IPS DF 19.7 (cell line): ENCODE measurements at regions not wholly inside any gene's neighbourhood (a gene's known extent, or its start where the extent isn't known, plus 50 kb on each side); places are given as distances from the start of the nearest gene placed in this dataset.
A peak's percentile ranks its signal among the peaks of the same experiment; 100 is the strongest.
"Not testable (repeated sequence)": the region's sequence is repeated elsewhere in the genome, so short reads cannot be mapped to it uniquely, and the experiment has no call there.

ENCODE experiments used
- DNase-seq: peaks from one replicate; pipeline ENCODE4 v3.0.0-alpha.2; 2013; ENCODE audit warnings: low read depth, low spot score

DNA sequence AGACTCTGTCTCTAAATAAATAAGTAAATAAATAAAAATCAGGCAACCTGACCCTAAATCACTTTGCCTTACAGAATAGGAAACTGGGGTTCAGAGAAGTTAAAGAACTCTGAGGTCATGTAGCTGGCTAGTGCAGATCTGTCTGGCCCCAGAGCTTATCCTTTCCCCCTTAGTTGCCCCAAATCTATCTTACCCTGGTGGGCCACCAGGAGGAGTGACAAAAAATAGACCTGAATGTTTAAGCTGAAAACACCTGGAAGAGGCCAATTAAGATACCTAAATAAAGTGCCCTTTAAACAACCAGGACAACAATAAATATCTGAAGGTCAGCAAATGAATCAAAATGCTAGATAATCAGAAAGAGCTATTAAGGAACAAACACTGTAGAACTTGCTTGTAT, 59.7 kb downstream of the TEX35 start:
- DNase-seq = no peak

DNA sequence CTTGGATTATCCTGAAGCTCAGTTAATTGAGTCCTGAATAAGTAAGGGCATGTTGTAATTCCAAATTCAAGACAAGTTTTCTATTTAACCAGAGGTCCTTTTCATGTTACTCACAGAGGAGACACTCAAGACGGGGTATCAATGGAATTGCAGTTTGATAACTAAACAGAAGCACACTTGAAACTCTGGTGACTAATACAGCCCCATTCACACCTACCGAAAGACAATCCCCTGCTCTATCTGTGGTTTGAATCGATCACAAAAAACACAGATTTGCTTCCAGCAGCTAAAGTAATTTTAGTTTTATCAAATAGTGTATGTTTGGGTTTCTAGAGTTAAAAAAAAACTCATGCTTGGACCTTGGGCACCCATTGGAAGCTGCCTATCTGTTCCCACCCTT, 60.4 kb downstream of the TEX35 start:
- DNase-seq = no peak

DNA sequence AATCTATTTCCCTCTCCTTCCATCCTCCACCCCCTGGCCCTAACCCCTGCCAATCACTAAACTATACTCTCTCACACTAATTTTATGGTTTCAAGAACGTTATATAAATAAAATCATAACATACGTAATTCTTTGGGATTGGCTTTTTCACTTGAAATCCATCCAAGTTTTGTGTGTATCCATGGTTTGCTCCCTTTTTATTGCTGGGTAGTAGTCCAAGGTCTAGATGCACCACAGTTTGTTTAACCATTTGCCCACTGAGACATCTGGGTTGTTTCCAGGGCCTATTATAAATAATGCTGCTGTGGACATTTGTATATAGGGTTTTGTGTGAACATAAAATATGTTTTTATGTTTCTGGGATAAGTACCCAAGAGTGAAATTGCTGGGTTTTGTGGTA, 61.4 kb downstream of the TEX35 start:
- no peak for DNase-seq

DNA sequence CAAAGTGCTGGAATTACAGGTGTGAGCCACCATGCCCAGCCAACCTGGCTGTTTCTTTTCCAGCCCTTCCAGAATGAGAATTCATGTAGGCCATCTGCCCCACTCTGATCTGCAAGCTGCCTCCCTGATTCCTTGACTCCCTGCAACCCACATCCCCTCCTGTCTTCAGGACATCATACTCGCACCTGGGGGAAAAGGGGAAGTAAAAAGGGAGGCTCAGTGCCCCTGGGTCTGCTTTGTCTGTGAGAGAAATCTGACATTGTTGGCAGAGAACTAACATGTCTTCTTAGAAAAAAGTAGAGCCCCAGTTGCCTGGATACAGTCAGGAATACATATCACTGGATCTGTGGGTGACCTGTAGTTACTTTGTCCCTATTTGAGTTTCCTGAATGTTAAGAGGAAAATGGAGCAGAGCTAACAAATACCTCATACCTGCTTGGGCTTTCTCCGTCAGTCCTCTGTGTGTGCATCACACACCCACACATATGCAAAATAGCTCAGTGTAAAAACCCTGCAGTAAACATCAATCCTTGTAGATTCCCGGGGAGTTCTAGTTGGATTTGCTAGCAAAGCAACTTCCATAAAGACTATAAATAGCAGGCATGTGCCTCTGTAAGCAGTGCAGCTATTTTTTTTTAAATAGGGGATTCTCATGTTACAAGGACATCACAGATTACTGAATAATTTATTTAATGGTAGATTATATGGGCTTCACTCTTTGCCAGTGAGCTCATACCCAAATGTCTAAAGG, 62.9 kb downstream of the TEX35 start:
- no peak for DNase-seq

DNA sequence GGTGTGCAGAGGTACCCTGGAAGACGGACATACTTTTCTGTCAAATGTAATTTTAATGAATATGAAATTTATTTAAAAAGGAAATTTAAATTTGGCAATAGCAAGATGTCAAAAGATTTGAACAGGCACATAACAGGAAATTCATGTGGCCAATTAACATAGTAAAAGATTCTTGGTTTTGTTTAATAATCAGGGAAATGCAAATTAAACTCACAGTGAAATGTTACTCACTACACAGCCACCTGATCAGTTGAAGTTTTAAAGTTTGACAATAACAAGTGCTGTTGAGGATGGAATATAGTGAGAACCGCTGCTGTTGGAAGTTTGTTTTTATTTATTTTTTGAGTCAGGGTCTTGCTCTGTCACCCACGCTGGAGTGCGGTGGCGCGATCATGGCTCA, 63.9 kb downstream of the TEX35 start:
- DNase-seq = no peak

DNA sequence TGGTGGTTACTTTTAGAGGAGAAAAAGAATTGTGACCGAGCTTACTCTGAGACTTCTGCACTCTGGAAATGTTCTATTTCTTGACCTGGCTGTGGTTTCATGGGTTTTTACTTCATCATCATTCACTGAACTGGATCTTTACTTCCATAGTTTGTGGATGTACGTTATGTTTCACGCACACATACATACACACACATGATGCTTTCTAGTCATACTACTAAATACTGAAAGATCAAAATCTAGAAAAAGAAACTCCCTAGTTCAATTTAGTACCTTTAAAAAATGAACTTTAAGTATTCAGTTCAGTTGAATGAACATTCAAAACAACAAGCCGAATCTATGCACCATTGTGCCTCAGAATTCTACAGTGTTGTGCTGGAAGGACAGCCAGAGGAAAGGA, 65.0 kb downstream of the TEX35 start:
- DNase-seq = no peak

DNA sequence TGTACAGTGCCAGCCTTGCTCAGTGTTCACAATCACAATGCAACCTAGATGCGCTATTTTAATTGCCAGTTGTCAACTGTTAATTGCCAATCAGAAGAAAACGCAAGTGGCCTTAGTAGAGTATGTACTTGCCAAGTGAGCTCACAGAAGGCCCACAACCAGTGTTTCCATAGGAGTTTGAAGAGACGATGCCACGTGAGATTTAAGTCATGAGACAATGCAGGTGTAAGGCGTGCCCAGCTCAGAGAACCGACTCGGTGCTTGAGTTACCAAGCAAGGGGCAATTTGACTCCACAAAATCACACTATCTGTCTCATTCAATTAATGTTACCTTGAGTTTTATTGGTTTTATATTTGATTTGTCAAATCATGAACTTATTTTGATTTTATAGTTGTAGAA, 65.6 kb downstream of the TEX35 start:
- no peak for DNase-seq

DNA sequence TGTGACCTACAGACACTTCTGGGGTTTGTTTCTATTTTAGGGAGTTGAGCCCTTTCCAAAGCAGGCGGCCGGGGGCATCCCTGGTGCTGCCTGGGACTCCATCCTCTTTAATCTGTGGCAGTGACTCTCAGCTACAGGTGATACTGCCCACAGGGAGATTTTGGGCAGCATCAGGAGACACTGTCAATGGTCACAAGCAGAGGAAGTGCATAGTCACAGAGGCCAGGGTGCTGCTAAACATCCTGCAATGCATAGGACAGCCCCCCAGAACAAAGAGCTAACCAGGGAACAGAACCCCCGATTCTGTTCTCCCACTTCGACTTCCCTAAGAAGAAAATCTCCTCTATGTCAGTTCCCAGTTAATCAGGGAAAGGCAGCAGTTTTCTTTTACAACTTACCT, 66.2 kb downstream of the TEX35 start:
- DNase-seq = no peak

DNA sequence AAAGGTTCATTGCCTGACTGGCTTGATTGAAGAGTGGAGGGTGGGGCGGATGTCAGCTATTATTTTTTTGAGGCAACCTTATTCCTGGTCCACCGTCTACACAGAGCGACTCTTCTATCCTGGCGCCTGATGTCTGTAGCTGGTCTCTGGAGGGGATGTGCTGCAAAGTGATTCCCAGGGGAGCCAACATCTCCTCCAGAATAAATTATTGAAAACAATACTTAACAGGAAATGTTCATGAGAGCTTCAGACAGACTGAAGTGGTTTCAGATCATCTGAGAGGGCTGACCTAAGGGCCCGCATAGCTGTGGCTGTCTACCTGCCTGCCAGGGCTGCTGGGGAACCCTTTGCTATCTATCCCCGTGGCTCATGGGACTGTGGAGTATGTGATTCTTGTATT, 66.7 kb downstream of the TEX35 start:
- no peak for DNase-seq

DNA sequence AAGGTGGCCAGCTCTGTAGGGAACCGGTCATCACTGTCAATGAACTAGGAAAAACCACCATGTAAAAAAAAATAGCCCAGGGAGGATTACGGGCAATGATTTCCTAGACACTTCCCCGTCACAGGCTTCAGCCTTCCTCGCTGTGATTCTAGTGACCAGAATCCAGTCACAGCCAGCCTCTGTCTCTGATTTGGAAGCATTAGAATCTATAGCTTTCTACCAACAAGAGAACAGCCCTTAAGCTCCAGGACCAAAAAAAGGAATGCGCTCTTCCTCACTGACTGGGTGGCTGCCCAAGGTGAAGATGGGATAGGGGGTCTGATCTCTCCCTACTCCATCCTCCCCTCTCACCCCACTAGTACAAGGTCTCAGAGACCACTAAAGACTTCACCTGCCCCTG, 67.2 kb downstream of the TEX35 start:
- DNase-seq = no peak

DNA sequence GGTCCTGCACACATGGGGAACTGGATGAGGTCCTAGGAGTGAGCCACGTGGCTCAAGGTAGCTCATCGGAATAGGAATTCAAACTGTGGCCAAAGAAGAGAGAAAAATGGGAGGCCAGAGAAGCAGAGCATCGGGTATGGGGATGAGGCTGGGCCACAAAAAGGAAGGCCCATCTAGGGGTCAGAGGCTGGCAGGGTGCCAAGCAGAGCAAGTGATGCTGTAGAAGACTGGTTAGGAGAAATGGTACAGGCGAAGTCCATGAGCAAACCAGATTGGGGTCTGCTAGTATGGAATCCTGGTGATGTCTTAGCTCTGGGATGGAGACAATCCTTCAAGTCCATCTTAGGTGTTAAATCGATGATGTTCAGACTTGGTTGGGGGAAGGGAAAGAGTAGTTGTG, 68.0 kb downstream of the TEX35 start:
- no peak for DNase-seq

DNA sequence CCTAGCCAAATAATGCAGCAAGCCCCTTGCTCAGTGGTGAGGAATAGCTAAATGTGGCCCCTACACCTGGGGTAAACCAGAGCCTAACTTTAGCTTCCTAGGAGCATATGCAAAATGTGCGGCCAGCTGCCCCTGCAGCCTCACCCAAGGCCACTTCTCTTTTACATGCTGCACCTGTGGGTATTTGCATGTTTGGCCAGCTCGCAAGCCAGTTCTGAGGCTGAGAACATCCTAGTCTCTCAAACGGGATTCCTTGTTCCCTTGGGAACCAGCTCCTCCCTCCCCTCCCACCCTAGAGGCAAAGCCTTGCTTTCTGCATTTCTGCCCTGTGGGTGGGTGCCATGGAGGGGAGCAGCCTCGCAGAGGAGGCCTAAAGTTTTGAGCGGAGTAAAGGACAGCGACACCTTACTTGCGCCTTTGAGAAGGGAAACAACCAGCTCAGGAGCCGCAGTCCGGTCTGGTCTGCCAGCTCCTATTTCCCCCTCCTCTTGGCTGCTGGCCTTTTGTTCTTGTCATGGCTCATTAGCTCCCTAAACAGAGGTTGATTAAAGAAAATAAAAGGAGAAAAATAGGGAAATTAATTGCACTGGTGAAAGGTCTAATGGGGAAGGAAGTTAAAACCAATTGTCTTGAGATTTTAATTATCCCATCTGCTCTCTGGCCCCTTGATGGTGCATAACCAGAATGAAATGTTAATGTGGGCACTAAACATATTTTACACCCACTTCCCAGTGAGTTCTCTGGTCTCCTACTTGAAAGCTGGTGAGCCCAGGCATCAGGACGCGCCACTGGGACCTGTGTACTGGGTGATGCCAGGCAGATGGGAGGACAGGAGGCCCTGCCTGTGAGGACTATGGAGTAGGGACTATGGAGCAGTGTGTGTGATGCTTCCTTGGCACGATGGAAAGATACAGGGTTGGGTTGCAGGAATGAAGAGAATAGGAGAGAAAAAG, 68.7 kb downstream of the TEX35 start:
- peak; percentile 72 for DNase-seq

DNA sequence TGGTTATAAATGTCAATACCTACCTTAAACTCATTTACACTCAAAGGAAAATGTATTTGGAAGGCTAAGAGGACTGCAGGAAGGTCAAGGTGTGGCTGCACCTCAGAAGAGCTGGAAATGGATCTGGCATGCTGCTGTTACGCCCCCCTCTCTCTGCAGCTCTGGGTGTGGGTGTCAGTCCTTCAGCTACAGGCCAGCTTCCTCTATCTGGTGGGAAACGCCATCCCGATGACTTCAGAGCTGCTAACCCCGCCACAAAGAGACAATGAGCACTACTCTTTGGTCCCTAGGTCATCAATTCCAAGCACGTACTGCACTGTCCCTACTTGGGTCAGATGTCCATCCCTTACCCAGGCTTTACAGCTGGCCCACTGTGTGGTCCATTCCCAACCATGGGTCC, 74.2 kb downstream of the TEX35 start:
- no peak for DNase-seq

DNA sequence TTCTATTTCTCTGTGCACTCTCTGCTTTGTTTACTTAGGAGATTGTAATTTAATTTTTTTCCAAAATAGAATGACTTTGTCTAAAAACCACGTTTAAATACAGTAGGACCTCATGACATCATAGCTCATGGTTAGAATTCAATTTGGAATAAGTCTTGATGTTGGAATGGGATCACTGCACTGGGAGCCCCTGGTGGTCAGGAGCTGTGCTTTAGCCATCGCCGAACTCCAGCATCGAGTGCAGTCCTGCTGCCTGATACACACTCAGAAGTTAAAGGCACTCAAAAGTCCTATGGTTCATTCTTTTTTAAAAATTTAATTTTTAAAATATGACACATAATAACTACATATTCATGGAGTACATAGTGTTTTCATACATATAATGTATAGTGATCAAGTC, 75.1 kb downstream of the TEX35 start:
- no peak for DNase-seq

DNA sequence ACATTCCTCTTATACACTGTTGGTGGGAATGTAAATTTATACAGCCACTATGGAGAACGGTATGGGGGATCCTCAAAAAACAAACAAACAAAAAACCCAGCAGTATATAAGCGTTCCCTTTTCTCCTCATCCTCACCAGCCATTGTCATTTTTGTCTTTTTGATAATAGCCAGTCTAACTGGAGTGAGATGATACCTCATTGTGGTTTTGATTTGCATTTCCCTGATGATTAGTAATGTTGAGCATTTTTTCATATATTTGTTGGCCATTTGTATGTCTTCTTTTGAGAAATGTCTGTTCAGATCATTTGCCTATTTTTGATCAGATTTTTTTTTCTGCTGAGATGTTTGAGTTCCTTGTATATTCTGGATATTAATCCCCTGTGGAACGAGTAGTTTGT, 76.1 kb downstream of the TEX35 start:
- not testable (repeated sequence) for DNase-seq

DNA sequence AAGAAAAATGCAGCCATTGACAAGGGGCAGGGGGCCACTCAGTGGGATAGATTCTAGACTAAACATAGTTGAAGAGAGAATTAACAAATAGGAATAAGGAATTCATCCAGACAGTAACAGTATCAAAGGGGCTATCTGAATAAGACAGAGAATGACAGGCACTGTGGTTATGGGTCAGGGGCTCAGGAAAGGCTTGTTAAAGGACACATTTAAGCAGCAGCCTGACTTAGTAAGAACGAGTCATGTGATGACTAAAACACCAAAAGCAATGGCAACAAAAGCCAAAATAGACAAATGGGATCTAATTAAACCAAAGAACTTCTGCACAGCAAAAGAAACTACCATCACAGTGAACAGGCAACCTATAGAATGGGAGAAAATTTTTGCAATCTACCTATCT, 78.9 kb downstream of the TEX35 start:
- DNase-seq = not testable (repeated sequence)

DNA sequence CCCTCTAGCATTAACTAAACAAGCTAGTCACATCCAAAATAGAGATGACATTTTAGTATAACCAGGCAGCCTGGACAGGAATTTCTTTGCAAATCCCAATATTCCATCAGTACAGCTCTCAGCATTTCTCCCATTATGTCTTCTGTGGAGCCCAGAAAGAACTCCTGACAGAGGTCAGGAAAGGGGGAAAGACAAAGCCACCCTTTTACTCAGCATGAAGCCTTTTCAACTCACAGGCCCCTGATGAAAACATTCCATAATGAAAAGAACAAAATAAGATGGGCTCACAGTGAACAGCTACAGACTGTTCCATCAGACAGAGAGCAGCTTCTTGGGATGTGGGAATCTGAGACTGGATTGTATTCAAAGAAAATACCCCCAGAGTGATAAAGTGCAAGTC, 80.6 kb downstream of the TEX35 start:
- DNase-seq = no peak

DNA sequence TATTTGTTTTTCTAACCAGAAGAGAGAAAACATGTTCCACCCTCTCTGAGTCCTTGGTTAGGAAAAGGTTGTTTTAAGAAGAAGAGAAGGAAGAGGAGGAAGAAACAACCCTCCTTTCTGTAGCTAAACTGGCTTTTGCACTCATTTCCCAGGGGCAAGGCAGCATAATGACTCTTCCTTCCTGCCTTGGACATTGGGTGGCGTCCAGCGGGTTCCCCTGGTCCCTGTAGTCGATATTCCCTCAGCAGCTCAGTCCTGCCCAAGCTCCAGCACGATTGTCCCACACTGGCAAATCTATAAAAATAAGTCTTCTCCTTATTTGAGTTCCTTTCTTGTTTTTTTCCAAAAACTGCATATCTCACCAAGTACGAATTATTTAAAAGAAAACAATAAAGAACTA, 81.2 kb downstream of the TEX35 start:
- no peak for DNase-seq

DNA sequence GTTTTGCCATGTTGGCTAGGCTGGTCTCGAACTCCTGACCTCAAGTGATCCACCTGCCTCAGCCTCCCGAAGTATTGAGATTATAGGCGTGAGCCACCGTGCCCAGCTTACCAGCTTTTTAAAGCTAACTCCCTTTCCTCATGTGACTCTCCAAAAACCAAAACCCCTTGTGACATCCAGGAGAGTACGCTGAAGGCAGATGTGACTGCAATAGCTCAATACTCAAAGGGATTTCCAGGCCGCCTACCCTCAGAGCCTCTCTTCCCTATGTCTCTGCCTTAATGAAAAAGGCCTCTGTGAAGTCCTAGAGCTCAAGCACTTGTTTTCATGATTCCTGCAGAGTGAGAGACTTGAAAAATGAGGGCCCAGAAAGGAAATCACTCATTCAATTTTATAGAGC, 82.6 kb downstream of the TEX35 start:
- DNase-seq = no peak

DNA sequence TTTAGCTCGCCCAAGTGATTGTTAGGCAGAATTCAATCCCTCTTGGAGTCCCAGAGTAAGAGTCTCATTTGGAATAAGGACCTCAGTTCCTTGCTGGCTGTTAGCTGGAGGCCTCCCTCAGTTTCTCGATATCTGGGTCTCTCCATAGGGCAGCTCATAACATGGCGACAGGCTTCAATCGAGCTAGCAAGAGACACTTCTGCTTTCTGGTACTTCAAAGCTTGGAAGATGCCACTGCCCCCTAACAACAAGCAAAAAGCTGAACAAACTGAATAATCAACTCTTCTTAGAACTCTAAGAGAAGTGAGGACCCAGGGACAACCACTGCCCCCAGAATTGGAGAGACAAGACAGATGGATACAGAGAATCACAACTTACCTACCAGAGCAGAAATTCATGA, 86.2 kb downstream of the TEX35 start:
- DNase-seq = no peak

DNA sequence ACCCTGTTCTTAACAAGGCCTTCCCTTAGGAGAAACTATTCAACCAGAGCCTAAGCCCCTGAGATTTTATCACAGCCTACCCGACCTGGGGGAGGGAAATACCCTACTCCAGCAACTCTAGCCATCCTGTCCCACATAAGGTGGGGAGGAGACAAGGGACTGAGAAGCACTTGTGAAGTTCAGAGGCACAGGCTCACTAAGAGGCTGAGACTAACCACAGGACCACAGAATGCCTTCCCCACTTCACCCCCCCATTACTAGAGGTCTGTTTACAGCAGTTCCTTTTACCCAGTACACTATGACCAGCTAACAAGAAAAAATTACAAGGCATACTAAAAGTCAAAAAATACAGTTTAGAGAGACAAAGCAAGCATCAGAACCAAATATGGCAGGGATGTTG, 86.8 kb downstream of the TEX35 start:
- no peak for DNase-seq

DNA sequence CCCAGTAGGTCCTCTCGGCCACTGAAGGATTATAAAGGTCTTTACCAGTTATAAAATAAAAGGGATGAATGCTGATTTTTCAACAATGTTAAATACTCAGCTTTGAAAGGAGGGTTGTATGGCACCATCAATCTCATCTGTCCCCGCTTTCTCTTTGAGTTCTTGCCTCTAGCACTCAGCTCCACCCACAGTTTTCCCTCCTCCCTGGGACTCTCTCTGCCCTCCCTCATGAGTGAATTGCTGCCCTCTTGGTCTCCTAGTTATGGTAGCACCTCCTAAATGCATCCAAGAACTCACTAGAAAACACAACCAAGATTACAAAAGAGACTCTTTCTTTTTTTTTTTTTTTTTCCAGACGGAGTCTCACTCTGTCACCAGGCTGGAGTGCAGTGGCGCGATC, 91.0 kb downstream of the TEX35 start:
- DNase-seq = no peak

DNA sequence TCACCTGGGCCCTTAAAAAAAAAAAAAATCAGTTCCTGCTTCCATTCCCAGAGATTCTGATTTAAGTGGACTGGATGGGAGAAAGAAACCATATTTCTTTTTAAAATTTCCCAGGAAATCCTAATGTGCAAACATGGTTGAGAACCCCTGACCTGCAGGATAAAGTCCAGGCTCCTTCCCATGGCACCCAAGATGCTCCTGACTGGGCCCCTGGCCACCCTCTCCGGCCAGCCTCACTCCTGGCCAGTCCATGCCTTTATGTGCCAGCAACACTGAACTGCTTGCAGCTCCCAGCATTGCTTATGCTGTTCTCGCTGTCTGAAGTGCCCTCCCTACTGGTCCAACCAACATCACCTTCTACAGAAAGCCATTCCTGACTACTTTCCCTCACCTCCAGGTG, 93.9 kb downstream of the TEX35 start:
- no peak for DNase-seq
